ENCODE measurements at regions not wholly inside any gene's neighbourhood (a gene's known extent, or its start where the extent isn't known, plus 50 kb on each side); places are given as distances from the start of the nearest gene placed in this dataset.
"Not testable (repeated sequence)": the region's sequence is repeated elsewhere in the genome, so short reads cannot be mapped to it uniquely, and the experiment has no call there.

DNA sequence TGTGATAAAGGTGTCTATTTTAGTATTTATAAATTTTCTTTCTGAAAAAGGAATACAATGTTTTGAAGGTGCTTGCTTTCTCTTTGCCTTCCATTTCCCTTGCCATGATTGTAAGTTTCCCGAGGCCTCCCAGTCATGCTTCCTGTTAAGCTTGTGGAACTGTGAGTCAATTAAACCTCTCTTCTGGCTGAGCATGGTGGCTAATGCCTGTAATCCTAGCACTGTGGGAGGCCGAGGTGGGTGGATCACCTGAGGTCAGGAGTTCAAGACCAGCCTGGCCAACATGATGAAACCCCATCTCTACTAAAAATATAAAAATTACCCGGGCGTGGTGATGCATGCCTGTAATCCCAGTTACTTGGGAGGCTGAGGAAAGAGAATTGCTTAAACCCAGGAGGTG, 187.7 kb downstream of the C9orf152 start:
- H3K27ac ChIP-seq (ENCODE audit: low read length); H3K27me3 ChIP-seq (ENCODE audit: control insufficient read depth, insufficient read depth, low read length); H3K36me3 ChIP-seq (ENCODE audit: control insufficient read depth, insufficient read depth, low read length); H3K4me3 ChIP-seq (ENCODE audit: low read length); DNase-seq (ENCODE audit: low read depth, low spot score); H3K4me1 ChIP-seq (ENCODE audit: control insufficient read depth, insufficient read depth, low read length); H3K9me3 ChIP-seq (ENCODE audit: control insufficient read depth, insufficient read depth, low read length): not testable (repeated sequence)
- WGBS (ENCODE audit: insufficient coverage, insufficient read length), result no CpG with 5 or more reads among the region's 4 CpGs

DNA sequence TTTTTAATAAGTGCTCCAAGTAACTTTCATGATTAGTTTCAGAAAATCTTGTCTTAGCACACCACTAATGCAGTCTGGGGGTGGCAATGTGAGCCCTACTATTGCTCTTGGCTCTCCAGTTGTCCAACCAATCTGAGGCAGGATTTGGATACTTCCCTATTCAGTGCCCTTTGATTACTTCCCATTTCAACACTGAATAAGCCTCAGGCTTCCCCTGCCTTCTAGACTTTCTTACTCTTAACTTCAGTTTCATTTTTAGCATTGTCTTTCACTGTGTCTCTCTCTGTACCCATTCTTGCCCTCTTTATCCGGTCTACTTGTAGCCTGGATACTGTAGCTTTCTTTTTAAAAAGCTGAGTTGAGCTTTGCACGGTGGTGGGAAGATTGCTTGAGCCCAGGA, 186.1 kb downstream of the C9orf152 start:
- Histone ChIP-seq H3K9me3 (ENCODE audit: control insufficient read depth, insufficient read depth, low read length) (no peaks in the 10 kb centered on the region), H3K4me3 (ENCODE audit: low read length) (no peak overlapping the region), H3K27ac (ENCODE audit: low read length) (no peak overlapping the region), H3K4me1 (ENCODE audit: control insufficient read depth, insufficient read depth, low read length) (no peaks in the 10 kb centered on the region), H3K27me3 (ENCODE audit: control insufficient read depth, insufficient read depth, low read length) (no peaks in the 10 kb centered on the region), H3K36me3 (ENCODE audit: control insufficient read depth, insufficient read depth, low read length) (no peaks in the 10 kb centered on the region)
- DNase-seq (ENCODE audit: low read depth, low spot score), result no peak
- no CpG with 5 or more reads among the region's 2 CpGs for WGBS (ENCODE audit: insufficient coverage, insufficient read length)

DNA sequence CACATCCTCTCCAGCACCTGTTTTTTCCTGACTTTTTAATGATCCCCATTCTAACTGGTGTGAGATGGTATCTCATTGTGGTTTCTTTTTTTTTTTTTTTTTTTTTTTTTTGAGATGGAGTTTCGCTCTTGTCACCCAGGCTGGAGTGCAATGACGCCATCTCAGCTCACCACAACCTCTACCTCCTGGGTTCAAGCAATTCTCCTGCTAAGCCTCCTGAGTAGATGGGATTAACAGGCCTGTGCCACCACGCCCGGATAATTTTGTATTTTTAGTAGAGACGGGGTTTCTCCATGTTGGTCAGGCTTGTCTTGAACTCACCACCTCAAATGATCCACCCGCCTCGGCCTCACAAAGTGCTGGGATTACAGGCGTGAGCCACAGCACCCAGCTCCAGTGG, 184.7 kb downstream of the C9orf152 start:
- not testable (repeated sequence) for H3K4me1 ChIP-seq (ENCODE audit: control insufficient read depth, insufficient read depth, low read length); H3K36me3 ChIP-seq (ENCODE audit: control insufficient read depth, insufficient read depth, low read length); DNase-seq (ENCODE audit: low read depth, low spot score); H3K4me3 ChIP-seq (ENCODE audit: low read length); H3K27me3 ChIP-seq (ENCODE audit: control insufficient read depth, insufficient read depth, low read length); H3K9me3 ChIP-seq (ENCODE audit: control insufficient read depth, insufficient read depth, low read length); H3K27ac ChIP-seq (ENCODE audit: low read length)
- no CpG with 5 or more reads among the region's 8 CpGs for WGBS (ENCODE audit: insufficient coverage, insufficient read length)

DNA sequence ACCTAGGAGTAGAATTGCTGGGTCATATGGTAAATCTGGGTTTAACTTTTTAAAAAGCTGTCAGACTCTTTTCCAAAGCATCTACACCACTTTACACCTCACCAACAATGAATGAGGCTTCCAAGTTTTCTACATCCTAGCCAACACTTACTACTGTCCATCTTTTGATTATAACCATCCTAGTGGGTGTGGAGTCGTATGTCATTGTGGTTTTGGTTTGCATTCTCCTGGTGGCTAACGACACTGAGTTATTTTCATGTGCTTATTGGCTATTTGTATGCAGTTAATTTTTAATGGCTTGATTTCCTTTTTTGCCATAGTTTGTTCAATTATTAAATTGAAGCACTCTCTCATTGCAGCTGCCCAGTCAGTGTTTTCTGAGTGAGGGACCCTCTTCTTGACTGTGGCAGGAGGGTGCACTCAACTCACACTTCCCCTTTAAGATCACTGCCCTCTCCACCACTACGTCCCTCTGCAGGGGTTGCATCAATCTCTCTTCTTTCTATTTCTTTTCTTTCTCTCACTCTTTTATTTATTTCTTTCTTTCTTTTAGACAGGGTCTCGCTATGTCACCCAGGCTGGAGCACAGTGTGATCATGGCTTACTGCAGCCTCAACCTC, 182.3 kb downstream of the C9orf152 start:
- H3K4me1 ChIP-seq (ENCODE audit: control insufficient read depth, insufficient read depth, low read length), result no peaks in the 10 kb centered on the region
- WGBS (ENCODE audit: insufficient coverage, insufficient read length), result no CpG with 5 or more reads among the region's 4 CpGs
- H3K27ac ChIP-seq (ENCODE audit: low read length), result no peak overlapping the region
- H3K36me3 ChIP-seq (ENCODE audit: control insufficient read depth, insufficient read depth, low read length), result no peaks in the 10 kb centered on the region
- no peaks in the 10 kb centered on the region for H3K9me3 ChIP-seq (ENCODE audit: control insufficient read depth, insufficient read depth, low read length)
- no peaks in the 10 kb centered on the region for H3K27me3 ChIP-seq (ENCODE audit: control insufficient read depth, insufficient read depth, low read length)
- DNase-seq (ENCODE audit: low read depth, low spot score), result no peak
- H3K4me3 ChIP-seq (ENCODE audit: low read length), result no peak overlapping the region

DNA sequence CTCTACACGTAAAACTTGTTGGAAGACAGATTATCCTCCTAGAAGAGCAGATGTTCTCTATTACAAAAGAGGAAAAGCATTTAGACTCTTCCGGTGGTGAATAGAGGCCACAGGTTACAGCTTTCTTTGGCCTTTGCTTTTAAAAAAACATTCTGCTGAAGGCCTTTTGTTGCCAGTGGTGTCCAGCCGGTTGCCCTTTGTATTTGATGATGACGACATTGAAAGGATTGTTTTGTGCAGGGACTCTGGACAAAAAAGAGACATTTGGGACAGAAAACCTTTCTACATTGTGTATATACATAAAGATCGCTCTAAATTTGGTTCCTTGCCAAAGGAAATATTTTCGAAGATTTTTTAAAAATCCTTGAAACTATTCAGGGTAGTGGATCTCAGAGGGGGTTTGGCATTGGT, 180.3 kb downstream of the C9orf152 start:
- WGBS (ENCODE audit: insufficient coverage, insufficient read length), result no CpG with 5 or more reads among the region's 6 CpGs
- no peaks in the 10 kb centered on the region for H3K9me3 ChIP-seq (ENCODE audit: control insufficient read depth, insufficient read depth, low read length)

DNA sequence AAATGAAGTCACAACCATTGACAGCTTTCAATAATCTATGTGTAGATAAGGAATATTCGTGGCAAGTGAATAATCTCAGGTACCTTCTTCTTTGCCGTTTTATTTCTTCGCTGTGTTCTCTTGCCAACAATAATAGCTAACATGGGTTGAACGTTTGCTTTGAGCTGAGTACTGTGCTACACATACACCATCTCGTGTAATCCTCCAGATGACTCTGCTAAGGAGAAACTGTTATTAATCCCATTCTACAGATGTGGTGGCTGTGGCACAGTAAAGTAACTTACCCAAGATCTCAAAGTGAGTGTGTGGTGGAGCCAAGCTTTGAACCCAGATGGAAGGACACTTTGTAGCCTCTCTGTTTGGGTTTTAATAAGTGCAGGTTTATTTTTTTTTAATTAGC, 179.7 kb downstream of the C9orf152 start:
- H3K36me3 ChIP-seq (ENCODE audit: control insufficient read depth, insufficient read depth, low read length), result no peaks in the 10 kb centered on the region
- no peak overlapping the region for H3K4me3 ChIP-seq (ENCODE audit: low read length)
- H3K9me3 ChIP-seq (ENCODE audit: control insufficient read depth, insufficient read depth, low read length), result no peaks in the 10 kb centered on the region
- DNase-seq (ENCODE audit: low read depth, low spot score), result no peak
- no peaks in the 10 kb centered on the region for H3K27me3 ChIP-seq (ENCODE audit: control insufficient read depth, insufficient read depth, low read length)
- no CpG with 5 or more reads among the region's 5 CpGs for WGBS (ENCODE audit: insufficient coverage, insufficient read length)
- no peak overlapping the region for H3K27ac ChIP-seq (ENCODE audit: low read length)
- no peaks in the 10 kb centered on the region for H3K4me1 ChIP-seq (ENCODE audit: control insufficient read depth, insufficient read depth, low read length)

More for the DNA sequence above, 180.3 kb downstream of the C9orf152 start:
- H3K27ac ChIP-seq (ENCODE audit: low read length), result no peak overlapping the region
- H3K4me3 ChIP-seq (ENCODE audit: low read length), result no peak overlapping the region
- no peaks in the 10 kb centered on the region for H3K4me1 ChIP-seq (ENCODE audit: control insufficient read depth, insufficient read depth, low read length)
- H3K27me3 ChIP-seq (ENCODE audit: control insufficient read depth, insufficient read depth, low read length), result no peaks in the 10 kb centered on the region
- H3K36me3 ChIP-seq (ENCODE audit: control insufficient read depth, insufficient read depth, low read length), result no peaks in the 10 kb centered on the region
- no peak for DNase-seq (ENCODE audit: low read depth, low spot score)

DNA sequence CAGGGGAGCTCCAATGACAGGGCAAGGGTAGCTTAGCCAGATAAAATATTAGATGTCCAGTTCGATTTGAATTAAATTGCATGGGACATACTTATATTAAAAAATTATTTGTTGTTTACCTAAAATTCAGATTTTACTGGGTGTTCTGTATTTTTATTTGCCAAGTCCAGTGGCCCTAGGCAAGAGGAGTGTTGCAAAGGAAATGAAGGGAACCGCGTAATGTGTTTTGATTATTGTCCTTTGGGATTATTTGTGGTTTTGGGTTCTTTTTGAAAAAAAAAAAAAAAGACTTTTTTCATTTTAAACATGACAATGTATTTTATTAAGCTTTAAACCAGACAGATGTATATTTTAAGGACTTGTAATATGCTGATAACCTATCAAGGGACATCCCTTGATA, 179.3 kb downstream of the C9orf152 start:
- DNase-seq (ENCODE audit: low read depth, low spot score), result no peak
- Histone ChIP-seq H3K27me3 (ENCODE audit: control insufficient read depth, insufficient read depth, low read length) (no peaks in the 10 kb centered on the region), H3K4me1 (ENCODE audit: control insufficient read depth, insufficient read depth, low read length) (no peaks in the 10 kb centered on the region), H3K4me3 (ENCODE audit: low read length) (no peak overlapping the region), H3K27ac (ENCODE audit: low read length) (no peak overlapping the region), H3K9me3 (ENCODE audit: control insufficient read depth, insufficient read depth, low read length) (no peaks in the 10 kb centered on the region), H3K36me3 (ENCODE audit: control insufficient read depth, insufficient read depth, low read length) (no peaks in the 10 kb centered on the region)
- no CpG with 5 or more reads among the region's 3 CpGs for WGBS (ENCODE audit: insufficient coverage, insufficient read length)

DNA sequence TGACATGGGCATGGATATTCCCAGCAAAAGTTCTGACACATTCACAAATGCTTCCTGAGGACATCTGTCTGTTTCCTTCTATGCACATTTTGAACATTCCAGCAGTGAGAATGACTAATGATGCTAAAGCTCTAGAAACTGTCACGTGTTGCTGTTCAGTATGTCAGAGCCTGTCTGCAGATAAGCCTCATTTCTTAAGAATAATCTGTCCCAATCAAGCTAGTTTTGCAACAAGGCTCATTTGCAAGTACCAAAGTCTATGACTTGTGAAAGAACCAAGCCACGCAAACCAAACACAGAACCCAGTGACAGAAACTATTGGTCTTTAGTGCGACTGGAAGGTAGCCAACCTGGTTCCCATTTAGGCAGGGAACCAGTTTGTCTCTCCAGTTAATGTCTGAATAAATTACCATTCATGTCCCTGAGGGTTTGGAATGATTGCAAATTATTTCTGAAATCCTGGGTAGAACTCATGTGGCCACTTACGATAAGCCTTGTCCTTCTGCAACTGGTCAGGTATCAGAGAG, 178.5 kb downstream of the C9orf152 start:
- no peaks in the 10 kb centered on the region for H3K36me3 ChIP-seq (ENCODE audit: control insufficient read depth, insufficient read depth, low read length)
- no peak for DNase-seq (ENCODE audit: low read depth, low spot score)
- H3K4me3 ChIP-seq (ENCODE audit: low read length), result no peak overlapping the region
- no peaks in the 10 kb centered on the region for H3K4me1 ChIP-seq (ENCODE audit: control insufficient read depth, insufficient read depth, low read length)
- no peak overlapping the region for H3K27ac ChIP-seq (ENCODE audit: low read length)
- H3K27me3 ChIP-seq (ENCODE audit: control insufficient read depth, insufficient read depth, low read length), result no peaks in the 10 kb centered on the region
- H3K9me3 ChIP-seq (ENCODE audit: control insufficient read depth, insufficient read depth, low read length), result no peaks in the 10 kb centered on the region
- WGBS (ENCODE audit: insufficient coverage, insufficient read length), result no CpG with 5 or more reads among the region's 4 CpGs

DNA sequence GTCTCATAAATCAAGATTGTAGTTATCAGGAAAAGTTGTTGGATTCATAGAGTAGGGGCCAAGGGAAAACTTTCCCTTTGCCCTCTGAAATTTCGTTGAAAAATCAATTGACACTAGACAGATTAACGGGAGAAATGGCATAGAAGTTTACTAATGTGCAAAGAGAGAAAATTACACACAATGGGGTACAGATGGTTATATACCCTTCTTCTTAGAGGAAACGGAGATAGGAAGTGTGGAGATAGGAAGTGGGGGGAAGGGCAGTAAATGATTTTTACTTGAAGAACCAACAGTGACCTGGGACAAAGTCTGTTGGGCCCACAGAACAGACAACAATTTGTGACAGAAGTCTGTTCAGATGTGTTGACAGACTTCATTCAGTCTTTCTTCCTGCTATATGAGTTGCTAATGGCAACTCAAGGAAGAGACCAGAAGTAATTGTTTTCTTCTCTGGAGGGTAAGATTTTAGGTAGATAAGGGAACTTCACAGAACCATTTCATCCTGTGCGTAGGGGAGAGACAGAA, 177.9 kb downstream of the C9orf152 start:
- H3K27ac ChIP-seq (ENCODE audit: low read length), result no peak overlapping the region
- no CpG with 5 or more reads among the region's 4 CpGs for WGBS (ENCODE audit: insufficient coverage, insufficient read length)

DNA sequence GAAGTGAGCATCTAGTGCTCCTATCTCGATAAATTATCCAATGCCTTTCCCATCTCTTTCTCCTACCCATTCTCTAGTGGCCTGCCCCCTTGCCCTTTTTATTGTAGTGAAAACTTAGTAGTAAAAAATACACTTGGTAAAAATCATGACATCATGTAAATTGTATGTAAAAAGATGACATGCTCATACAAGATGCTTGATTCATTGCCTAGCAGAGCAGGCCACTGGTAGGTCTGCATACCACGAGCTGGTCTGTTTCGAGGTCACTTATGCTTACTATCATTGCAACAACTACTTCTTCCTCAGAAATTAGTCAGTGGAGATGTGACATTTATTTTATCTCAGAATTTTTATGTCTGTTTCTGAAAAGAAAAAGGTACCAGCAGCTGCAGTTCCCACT, 177.3 kb downstream of the C9orf152 start:
- no CpG with 5 or more reads among the region's 3 CpGs for whole genome bisulfite sequencing (ENCODE audit: insufficient coverage, insufficient read length)
- Histone ChIP-seq H3K4me1 (ENCODE audit: control insufficient read depth, insufficient read depth, low read length) (no peaks in the 10 kb centered on the region), H3K36me3 (ENCODE audit: control insufficient read depth, insufficient read depth, low read length) (no peaks in the 10 kb centered on the region), H3K9me3 (ENCODE audit: control insufficient read depth, insufficient read depth, low read length) (no peaks in the 10 kb centered on the region), H3K27ac (ENCODE audit: low read length) (no peak overlapping the region), H3K4me3 (ENCODE audit: low read length) (no peak overlapping the region), H3K27me3 (ENCODE audit: control insufficient read depth, insufficient read depth, low read length) (no peaks in the 10 kb centered on the region)
- no peak for DNase-seq (ENCODE audit: low read depth, low spot score)

More for the DNA sequence above, 177.9 kb downstream of the C9orf152 start:
- H3K27me3 ChIP-seq (ENCODE audit: control insufficient read depth, insufficient read depth, low read length), result no peaks in the 10 kb centered on the region
- no peak for DNase-seq (ENCODE audit: low read depth, low spot score)
- H3K36me3 ChIP-seq (ENCODE audit: control insufficient read depth, insufficient read depth, low read length), result no peaks in the 10 kb centered on the region
- no peaks in the 10 kb centered on the region for H3K4me1 ChIP-seq (ENCODE audit: control insufficient read depth, insufficient read depth, low read length)
- no peak overlapping the region for H3K4me3 ChIP-seq (ENCODE audit: low read length)
- H3K9me3 ChIP-seq (ENCODE audit: control insufficient read depth, insufficient read depth, low read length), result no peaks in the 10 kb centered on the region

All from iPS DF 6.9 (cell line).